Loucy (cell line): ENCODE measurements at regions not wholly inside any gene's neighbourhood (a gene's known extent, or its start where the extent isn't known, plus 50 kb on each side); places are given as distances from the start of the nearest gene placed in this dataset.

Experiments
- H2AFZ ChIP-seq: fragments of 200-600 bp; sonication (generic); 2 replicates; pipeline ENCODE4 v1.6.0; 2016; ENCODE audit warnings: antibody characterized with exemption, mild to moderate bottlenecking, low read length, moderate library complexity
- H3F3A ChIP-seq: fragments of 200-600 bp; 2 replicates; pipeline ENCODE4 v1.6.0; 2016; ENCODE audit warnings: antibody characterized with exemption, low read depth, mild to moderate bottlenecking
- H3K27me3 ChIP-seq: fragments of 200-600 bp; sonication (generic); 2 replicates; pipeline ENCODE4 v1.6.1; 2014; ENCODE audit warnings: low read length, mild to moderate bottlenecking; ENCODE audit not compliant: insufficient read depth, poor library complexity, severe bottlenecking
- H3K36me3 ChIP-seq: fragments of 200-600 bp; sonication (generic); 2 replicates; pipeline ENCODE4 v1.6.1; 2016; ENCODE audit warnings: low read length; ENCODE audit not compliant: insufficient read depth
- H3K4me1 ChIP-seq: fragments of 200-600 bp; sonication (generic); 2 replicates; pipeline ENCODE4 v1.5.1; 2014; ENCODE audit warnings: low read length, mild to moderate bottlenecking; ENCODE audit not compliant: insufficient read depth, poor library complexity, severe bottlenecking
- H3K4me2 ChIP-seq: fragments of 200-600 bp; sonication (generic); 2 replicates; pipeline ENCODE4 v1.6.0; 2014; ENCODE audit warnings: antibody characterized with exemption, low read length, low read depth, mild to moderate bottlenecking; ENCODE audit not compliant: poor library complexity, severe bottlenecking
- H3K4me3 ChIP-seq: fragments of 200-600 bp; sonication (generic); 2 replicates; pipeline ENCODE4 v1.5.1; 2014; ENCODE audit warnings: low read length, mild to moderate bottlenecking, mixed read lengths; ENCODE audit not compliant: poor library complexity, severe bottlenecking
- H3K79me2 ChIP-seq: fragments of 200-600 bp; sonication (generic); 2 replicates; pipeline ENCODE4 v1.6.1; 2014; ENCODE audit warnings: low read length; ENCODE audit not compliant: insufficient read depth
- H3K9ac ChIP-seq: fragments of 200-600 bp; sonication (generic); 2 replicates; pipeline ENCODE4 v1.6.0; 2014; ENCODE audit warnings: mild to moderate bottlenecking, low read depth, low read length, moderate library complexity; ENCODE audit not compliant: poor library complexity, severe bottlenecking
- H3K9me2 ChIP-seq: fragments of 200-600 bp; sonication (generic); replicated peaks from 2 replicates; pipeline ENCODE4 v1.6.1; 2016; ENCODE audit warnings: low read depth, low read length, mixed read lengths
- H3K9me3 ChIP-seq: fragments of 200-600 bp; sonication (generic); 2 replicates; pipeline ENCODE4 v1.6.1; 2014; ENCODE audit warnings: mild to moderate bottlenecking, antibody characterized with exemption, low read length, low read depth; ENCODE audit not compliant: insufficient read depth
- H4K20me1 ChIP-seq: fragments of 200-600 bp; sonication (generic); 2 replicates; pipeline ENCODE4 v1.6.0; 2014; ENCODE audit warnings: antibody characterized with exemption, low read length, mild to moderate bottlenecking; ENCODE audit not compliant: insufficient read depth, poor library complexity, severe bottlenecking
- EZH2phosphoT487 ChIP-seq: fragments of 200-600 bp; IDR thresholded peaks from 2 replicates; pipeline ENCODE4 v1.6.1; 2018; ENCODE audit warnings: antibody characterized with exemption, mild to moderate bottlenecking, moderate library complexity, borderline replicate concordance
- TF ChIP-seq, protein P1 (sequence below): fragments of 200-600 bp; sonication (generic); conservative IDR thresholded peaks from 2 replicates; pipeline ENCODE4 v1.5.1; 2014; ENCODE audit warnings: mild to moderate bottlenecking, antibody characterized with exemption, low read length

DNA sequence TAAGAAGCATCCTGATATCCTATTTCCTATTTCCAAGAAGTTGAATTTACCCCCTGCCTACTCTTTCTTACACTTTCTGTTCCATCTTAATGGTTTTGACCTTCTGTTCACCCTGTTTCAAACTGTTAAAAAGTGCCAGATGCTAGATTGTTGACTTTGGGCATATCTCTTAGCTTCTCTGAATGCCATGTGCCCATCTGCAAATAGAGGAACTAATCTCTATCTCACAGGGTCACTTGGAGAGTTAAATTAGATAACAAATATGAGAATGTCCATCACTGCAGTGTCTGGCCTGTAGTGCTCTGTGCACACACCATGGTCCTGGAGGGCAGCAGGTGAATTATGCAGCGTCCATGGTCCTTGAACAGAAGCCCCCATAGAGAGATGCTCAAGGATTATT is 83.8 kb downstream of the LRATD1 start:
- Histone ChIP-seq H3K9ac (no peak overlapping the region), H3K9me2 (no peaks in the 10 kb centered on the region), H3K36me3 (no peaks in the 10 kb centered on the region), H3K27me3 (no peaks in the 10 kb centered on the region), H4K20me1 (no peaks in the 10 kb centered on the region), H3K4me3 (no peak overlapping the region), H3F3A (no peaks in the 10 kb centered on the region), H3K79me2 (no peaks in the 10 kb centered on the region), H3K4me2 (no peak overlapping the region), H3K9me3 (no peaks in the 10 kb centered on the region), H3K4me1 (no peaks in the 10 kb centered on the region), H2AFZ (no peak overlapping the region)
- TF ChIP-seq, protein P1, sequence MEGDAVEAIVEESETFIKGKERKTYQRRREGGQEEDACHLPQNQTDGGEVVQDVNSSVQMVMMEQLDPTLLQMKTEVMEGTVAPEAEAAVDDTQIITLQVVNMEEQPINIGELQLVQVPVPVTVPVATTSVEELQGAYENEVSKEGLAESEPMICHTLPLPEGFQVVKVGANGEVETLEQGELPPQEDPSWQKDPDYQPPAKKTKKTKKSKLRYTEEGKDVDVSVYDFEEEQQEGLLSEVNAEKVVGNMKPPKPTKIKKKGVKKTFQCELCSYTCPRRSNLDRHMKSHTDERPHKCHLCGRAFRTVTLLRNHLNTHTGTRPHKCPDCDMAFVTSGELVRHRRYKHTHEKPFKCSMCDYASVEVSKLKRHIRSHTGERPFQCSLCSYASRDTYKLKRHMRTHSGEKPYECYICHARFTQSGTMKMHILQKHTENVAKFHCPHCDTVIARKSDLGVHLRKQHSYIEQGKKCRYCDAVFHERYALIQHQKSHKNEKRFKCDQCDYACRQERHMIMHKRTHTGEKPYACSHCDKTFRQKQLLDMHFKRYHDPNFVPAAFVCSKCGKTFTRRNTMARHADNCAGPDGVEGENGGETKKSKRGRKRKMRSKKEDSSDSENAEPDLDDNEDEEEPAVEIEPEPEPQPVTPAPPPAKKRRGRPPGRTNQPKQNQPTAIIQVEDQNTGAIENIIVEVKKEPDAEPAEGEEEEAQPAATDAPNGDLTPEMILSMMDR = no peak
- TF ChIP-seq EZH2phosphoT487 = no peak

GRCh38 chr2:14717131-14717530 is 84.6 kb downstream of the LRATD1 start:
- no peaks in the 10 kb centered on the region for H3K9me2 ChIP-seq
- H3K4me2 ChIP-seq = no peak overlapping the region
- H3K27me3 ChIP-seq = no peaks in the 10 kb centered on the region
- no peaks in the 10 kb centered on the region for H3K36me3 ChIP-seq
- H3K79me2 ChIP-seq = no peaks in the 10 kb centered on the region
- H3K9ac ChIP-seq = no peak overlapping the region
- H4K20me1 ChIP-seq = no peaks in the 10 kb centered on the region
- no peak for TF ChIP-seq EZH2phosphoT487
- TF ChIP-seq, protein P1 = no peak
- no peaks in the 10 kb centered on the region for H3F3A ChIP-seq
- no peak overlapping the region for H2AFZ ChIP-seq
- H3K9me3 ChIP-seq = no peaks in the 10 kb centered on the region
- H3K4me1 ChIP-seq = no peaks in the 10 kb centered on the region
- no peak overlapping the region for H3K4me3 ChIP-seq

DNA sequence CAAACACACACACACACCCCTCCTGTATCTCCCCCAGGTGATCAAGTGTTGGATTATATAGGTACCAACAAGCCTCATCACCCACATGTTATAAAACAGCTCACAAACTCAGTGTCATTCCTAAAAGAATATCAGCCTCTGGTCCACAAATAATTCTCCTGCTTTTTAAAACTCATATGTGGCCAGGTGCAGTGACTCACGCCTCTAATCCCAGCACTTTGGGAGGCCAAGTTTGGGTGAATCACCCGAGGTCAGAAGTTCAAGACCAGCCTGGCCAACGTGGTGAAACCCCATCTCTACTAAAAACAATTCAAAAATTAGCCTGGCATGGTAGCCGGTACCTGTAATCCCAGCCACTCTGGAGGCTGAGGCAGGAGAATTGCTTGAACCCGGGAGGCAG is 87.8 kb downstream of the LRATD1 start:
- H2AFZ ChIP-seq = no peak overlapping the region
- H3K27me3 ChIP-seq = no peaks in the 10 kb centered on the region
- TF ChIP-seq, protein P1 = no peak
- no peak for TF ChIP-seq EZH2phosphoT487
- H3K9me3 ChIP-seq = no peaks in the 10 kb centered on the region
- no peaks in the 10 kb centered on the region for H3K4me1 ChIP-seq
- no peaks in the 10 kb centered on the region for H3F3A ChIP-seq
- no peak overlapping the region for H3K4me3 ChIP-seq
- H4K20me1 ChIP-seq = no peaks in the 10 kb centered on the region
- no peaks in the 10 kb centered on the region for H3K36me3 ChIP-seq
- no peaks in the 10 kb centered on the region for H3K79me2 ChIP-seq
- no peaks in the 10 kb centered on the region for H3K9me2 ChIP-seq
- no peak overlapping the region for H3K9ac ChIP-seq
- no peak overlapping the region for H3K4me2 ChIP-seq
